ENCODE measurements at regions not wholly inside any gene's neighbourhood (a gene's known extent, or its start where the extent isn't known, plus 50 kb on each side); places are given as distances from the start of the nearest gene placed in this dataset.

DNA sequence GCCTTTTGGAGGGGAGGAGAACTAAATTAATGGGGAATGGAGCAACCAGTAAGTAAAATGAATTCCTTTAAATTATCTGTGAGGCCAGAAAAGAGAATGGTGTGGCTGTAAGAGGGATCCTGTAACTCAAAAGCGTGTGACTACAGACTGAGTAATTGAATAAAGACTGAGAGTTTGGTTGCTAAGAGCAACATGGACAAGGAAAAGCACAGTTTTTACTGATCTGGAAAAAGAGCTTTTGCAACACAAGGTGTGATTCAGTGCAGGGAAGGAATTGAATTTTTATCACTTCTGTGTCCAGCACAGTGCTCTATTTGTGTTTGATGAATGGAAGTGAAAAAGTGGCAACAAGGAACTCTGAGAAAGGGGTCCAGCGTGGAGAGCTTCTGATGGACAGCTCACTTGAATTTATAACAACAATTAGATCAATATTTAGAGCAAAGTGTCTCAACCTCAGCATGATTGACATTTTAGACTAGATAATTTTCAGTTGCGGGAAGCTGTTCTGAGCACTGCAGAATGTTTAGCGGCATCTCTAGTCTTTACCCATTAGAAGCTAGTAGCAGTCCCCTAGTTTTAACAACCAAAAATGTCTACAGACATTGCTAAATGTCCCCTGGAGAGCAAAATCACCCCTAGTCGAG lies 202.8 kb upstream of the BDNF start:
- no peaks in the 10 kb centered on the region for H3K36me3 ChIP-seq
- no peak for DNase-seq
- TF ChIP-seq EP300 (IDR thresholded peaks at IDR 0.05; ENCODE audit: low read depth): no peak
- TF ChIP-seq, protein P1, sequence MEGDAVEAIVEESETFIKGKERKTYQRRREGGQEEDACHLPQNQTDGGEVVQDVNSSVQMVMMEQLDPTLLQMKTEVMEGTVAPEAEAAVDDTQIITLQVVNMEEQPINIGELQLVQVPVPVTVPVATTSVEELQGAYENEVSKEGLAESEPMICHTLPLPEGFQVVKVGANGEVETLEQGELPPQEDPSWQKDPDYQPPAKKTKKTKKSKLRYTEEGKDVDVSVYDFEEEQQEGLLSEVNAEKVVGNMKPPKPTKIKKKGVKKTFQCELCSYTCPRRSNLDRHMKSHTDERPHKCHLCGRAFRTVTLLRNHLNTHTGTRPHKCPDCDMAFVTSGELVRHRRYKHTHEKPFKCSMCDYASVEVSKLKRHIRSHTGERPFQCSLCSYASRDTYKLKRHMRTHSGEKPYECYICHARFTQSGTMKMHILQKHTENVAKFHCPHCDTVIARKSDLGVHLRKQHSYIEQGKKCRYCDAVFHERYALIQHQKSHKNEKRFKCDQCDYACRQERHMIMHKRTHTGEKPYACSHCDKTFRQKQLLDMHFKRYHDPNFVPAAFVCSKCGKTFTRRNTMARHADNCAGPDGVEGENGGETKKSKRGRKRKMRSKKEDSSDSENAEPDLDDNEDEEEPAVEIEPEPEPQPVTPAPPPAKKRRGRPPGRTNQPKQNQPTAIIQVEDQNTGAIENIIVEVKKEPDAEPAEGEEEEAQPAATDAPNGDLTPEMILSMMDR (IDR thresholded peaks at IDR 0.05): no peak
- no peak for TF ChIP-seq POLR2A (IDR thresholded peaks at IDR 0.05)
- no peak for TF ChIP-seq POLR2AphosphoS5 (IDR thresholded peaks at IDR 0.05)
- in situ Hi-C loops (cut with MboI; ENCODE audit: low pct_ligation_motif_present in 1 of 4, low pct_unique_long_range_greater_than_20kb in 1 of 4, low sequenced_read_pairs in 3 of 4): no loop called here
- no peak overlapping the region for H3K27ac ChIP-seq
- H3K9me3 ChIP-seq: no peaks in the 10 kb centered on the region
- H3K4me3 ChIP-seq: no peak overlapping the region
- no peaks in the 10 kb centered on the region for H3K4me1 ChIP-seq
- intact Hi-C loops (cut with DNase I; ENCODE audit: low total_unique reads): no loop called here
- WGBS, 2 donors (ENCODE audit: low coverage in 1 of 2): 80 to 82% methylated on average over 5 of the region's 5 CpGs
- H3K27me3 ChIP-seq: no peaks in the 10 kb centered on the region

DNA sequence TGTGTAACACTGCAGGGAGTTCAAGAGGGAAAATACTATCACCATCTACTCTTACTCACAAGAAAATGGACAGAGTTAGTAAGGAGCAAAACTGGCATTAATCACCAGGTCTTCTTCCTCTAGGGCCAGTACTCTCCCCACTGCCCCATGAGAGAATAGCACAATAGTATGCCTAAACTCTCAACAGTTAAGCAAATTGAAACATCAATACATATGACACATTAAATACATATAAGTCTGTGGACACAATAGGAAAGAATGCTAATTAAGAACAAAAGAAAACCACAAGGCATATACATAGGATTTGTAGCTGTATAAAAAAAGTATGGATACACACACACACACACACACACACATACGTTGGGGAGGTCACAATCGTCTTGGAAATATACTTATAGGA lies 197.9 kb upstream of the BDNF start:
- in situ Hi-C loops (cut with MboI; ENCODE audit: low pct_ligation_motif_present in 1 of 4, low pct_unique_long_range_greater_than_20kb in 1 of 4, low sequenced_read_pairs in 3 of 4): no loop called here

DNA sequence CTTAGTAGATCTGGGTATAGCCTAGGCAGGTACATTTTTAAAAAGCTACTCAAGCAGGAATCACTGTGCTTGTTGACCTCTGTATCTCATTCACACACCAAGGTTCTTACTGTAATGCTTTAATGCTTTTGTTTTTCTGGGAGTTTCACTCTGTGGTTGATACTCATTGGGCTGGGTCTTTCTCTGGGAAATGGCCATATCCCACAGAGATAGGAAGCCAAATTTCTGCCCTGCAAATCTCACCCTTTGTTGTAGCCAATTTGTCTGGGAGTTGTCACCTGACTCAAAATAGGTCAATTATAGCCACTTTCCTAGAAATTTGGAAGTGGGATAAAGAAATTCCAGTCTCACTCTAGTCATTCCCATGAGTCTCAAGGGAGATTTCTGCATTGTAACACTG lies 195.8 kb upstream of the BDNF start:
- Histone ChIP-seq H3K36me3 (no peaks in the 10 kb centered on the region), H3K9me3 (no peaks in the 10 kb centered on the region), H3K27me3 (no peaks in the 10 kb centered on the region), H3K4me1 (no peaks in the 10 kb centered on the region), H3K27ac (no peak overlapping the region), H3K4me3 (no peak overlapping the region)
- in situ Hi-C loops (cut with MboI; ENCODE audit: low pct_ligation_motif_present in 1 of 4, low pct_unique_long_range_greater_than_20kb in 1 of 4, low sequenced_read_pairs in 3 of 4) (no loop called here), intact Hi-C loops (cut with DNase I; ENCODE audit: low total_unique reads) (no loop called here)
- TF ChIP-seq POLR2A (IDR thresholded peaks at IDR 0.05) (no peak), EP300 (IDR thresholded peaks at IDR 0.05; ENCODE audit: low read depth) (no peak), POLR2AphosphoS5 (IDR thresholded peaks at IDR 0.05) (no peak)
- TF ChIP-seq, protein P1 (IDR thresholded peaks at IDR 0.05): no peak
- no peak for DNase-seq

More for the DNA sequence above, 197.9 kb upstream of the BDNF start:
- H3K4me1 ChIP-seq: no peaks in the 10 kb centered on the region
- H3K9me3 ChIP-seq: no peaks in the 10 kb centered on the region
- H3K36me3 ChIP-seq: no peaks in the 10 kb centered on the region
- no peak for TF ChIP-seq POLR2A (IDR thresholded peaks at IDR 0.05)
- no peak for TF ChIP-seq POLR2AphosphoS5 (IDR thresholded peaks at IDR 0.05)
- no peak for TF ChIP-seq EP300 (IDR thresholded peaks at IDR 0.05; ENCODE audit: low read depth)
- TF ChIP-seq, protein P1 (IDR thresholded peaks at IDR 0.05): no peak
- WGBS, 2 donors (ENCODE audit: low coverage in 1 of 2): 73 to 80% methylated on average over 2 of the region's 2 CpGs
- no peaks in the 10 kb centered on the region for H3K27me3 ChIP-seq
- no peak overlapping the region for H3K4me3 ChIP-seq
- intact Hi-C loops (cut with DNase I; ENCODE audit: low total_unique reads): no loop called here
- no peak for DNase-seq
- no peak overlapping the region for H3K27ac ChIP-seq

DNA sequence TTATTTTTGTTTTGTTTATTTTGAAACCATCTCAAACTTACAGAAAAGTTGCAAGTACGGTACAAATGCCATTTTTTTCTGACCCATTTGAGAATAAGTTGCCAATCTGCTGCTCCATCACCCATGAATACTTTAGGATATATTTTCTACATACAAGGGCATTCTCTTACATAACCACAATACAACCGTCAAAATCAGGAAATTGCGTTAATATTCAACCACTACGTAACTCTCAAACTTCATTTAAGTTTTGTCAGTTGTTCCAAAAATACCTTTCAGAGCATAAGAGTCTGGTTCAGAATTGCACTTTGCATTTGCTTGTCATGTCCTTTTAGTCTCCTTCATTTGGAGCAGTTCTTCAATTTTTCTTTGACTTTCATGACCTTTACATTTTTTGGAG lies 194.3 kb upstream of the BDNF start:
- TF ChIP-seq EP300 (IDR thresholded peaks at IDR 0.05; ENCODE audit: low read depth) (no peak), POLR2A (IDR thresholded peaks at IDR 0.05) (no peak), POLR2AphosphoS5 (IDR thresholded peaks at IDR 0.05) (no peak)
- TF ChIP-seq, protein P1 (IDR thresholded peaks at IDR 0.05): no peak
- Histone ChIP-seq H3K27ac (no peak overlapping the region), H3K4me1 (no peaks in the 10 kb centered on the region), H3K36me3 (no peaks in the 10 kb centered on the region), H3K27me3 (no peaks in the 10 kb centered on the region), H3K4me3 (no peak overlapping the region), H3K9me3 (no peaks in the 10 kb centered on the region)
- intact Hi-C loops (cut with DNase I; ENCODE audit: low total_unique reads): no loop called here
- WGBS, 2 donors (ENCODE audit: low coverage in 1 of 2): 61 to 72% methylated on average over 4 of the region's 4 CpGs
- DNase-seq: no peak
- in situ Hi-C loops (cut with MboI; ENCODE audit: low pct_ligation_motif_present in 1 of 4, low pct_unique_long_range_greater_than_20kb in 1 of 4, low sequenced_read_pairs in 3 of 4): no loop called here
